ENCODE measurements at regions not wholly inside any gene's neighbourhood (a gene's known extent, or its start where the extent isn't known, plus 50 kb on each side); places are given as distances from the start of the nearest gene placed in this dataset.

DNA sequence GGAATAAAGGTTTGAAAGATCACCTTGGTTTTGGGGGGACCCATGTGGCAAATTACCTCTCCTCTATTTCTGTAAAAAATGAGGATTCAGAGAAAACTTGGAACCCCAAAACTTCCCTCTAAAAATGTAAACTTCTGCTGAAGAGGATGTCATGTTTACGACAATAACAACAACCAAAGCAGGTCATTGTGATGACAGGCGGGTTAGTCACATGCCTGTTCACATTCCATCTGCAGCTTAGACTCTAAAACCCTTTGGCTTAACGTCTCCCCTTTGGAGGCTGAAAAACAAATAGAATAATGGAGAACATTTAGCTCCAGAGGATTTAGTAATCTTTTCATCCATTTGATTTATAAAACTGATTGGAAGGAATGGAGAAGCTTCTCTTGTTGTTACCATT, 75.0 kb upstream of the FAM9C start:
- TF ChIP-seq, protein P1, sequence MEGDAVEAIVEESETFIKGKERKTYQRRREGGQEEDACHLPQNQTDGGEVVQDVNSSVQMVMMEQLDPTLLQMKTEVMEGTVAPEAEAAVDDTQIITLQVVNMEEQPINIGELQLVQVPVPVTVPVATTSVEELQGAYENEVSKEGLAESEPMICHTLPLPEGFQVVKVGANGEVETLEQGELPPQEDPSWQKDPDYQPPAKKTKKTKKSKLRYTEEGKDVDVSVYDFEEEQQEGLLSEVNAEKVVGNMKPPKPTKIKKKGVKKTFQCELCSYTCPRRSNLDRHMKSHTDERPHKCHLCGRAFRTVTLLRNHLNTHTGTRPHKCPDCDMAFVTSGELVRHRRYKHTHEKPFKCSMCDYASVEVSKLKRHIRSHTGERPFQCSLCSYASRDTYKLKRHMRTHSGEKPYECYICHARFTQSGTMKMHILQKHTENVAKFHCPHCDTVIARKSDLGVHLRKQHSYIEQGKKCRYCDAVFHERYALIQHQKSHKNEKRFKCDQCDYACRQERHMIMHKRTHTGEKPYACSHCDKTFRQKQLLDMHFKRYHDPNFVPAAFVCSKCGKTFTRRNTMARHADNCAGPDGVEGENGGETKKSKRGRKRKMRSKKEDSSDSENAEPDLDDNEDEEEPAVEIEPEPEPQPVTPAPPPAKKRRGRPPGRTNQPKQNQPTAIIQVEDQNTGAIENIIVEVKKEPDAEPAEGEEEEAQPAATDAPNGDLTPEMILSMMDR (conservative IDR thresholded peaks at IDR 0.05; ENCODE audit: low read depth, low read length) = no peak
- TF ChIP-seq EZH2 (IDR thresholded peaks at IDR 0.05; ENCODE audit: low read length, unreplicated experiment) (no peak), EZH2phosphoT487 (IDR thresholded peaks at IDR 0.05; ENCODE audit: borderline replicate concordance, low read length) (no peak)

Measured in PC-3 (cell line).